IPS-20b (cell line): ENCODE measurements at regions not wholly inside any gene's neighbourhood (a gene's known extent, or its start where the extent isn't known, plus 50 kb on each side); places are given as distances from the start of the nearest gene placed in this dataset.

Experiments
- H3K27ac ChIP-seq: one replicate; pipeline ENCODE4 v1.5.1; 2013; ENCODE audit warnings: low read length
- H3K27me3 ChIP-seq: 2 replicates; pipeline ENCODE4 v1.6.1; 2013; ENCODE audit warnings: mild to moderate bottlenecking, low read length, inconsistent platforms; ENCODE audit not compliant: insufficient read depth
- H3K36me3 ChIP-seq: 2 replicates; pipeline ENCODE4 v1.6.1; 2013; ENCODE audit warnings: low read depth, mild to moderate bottlenecking, inconsistent platforms, low read length, moderate library complexity; ENCODE audit not compliant: insufficient read depth
- H3K4me1 ChIP-seq: 2 replicates; pipeline ENCODE4 v1.6.1; 2013; ENCODE audit warnings: mild to moderate bottlenecking, control low read depth, inconsistent platforms, low read length, moderate library complexity; ENCODE audit not compliant: insufficient read depth
- H3K4me3 ChIP-seq: 2 replicates; pipeline ENCODE4 v1.5.1; 2013; ENCODE audit warnings: mild to moderate bottlenecking, low read length, inconsistent platforms
- H3K9ac ChIP-seq: 2 replicates; pipeline ENCODE4 v1.6.1; 2013; ENCODE audit warnings: low read depth, mild to moderate bottlenecking, inconsistent platforms, low read length, moderate library complexity
- H3K9me3 ChIP-seq: 2 replicates; pipeline ENCODE4 v1.6.1; 2013; ENCODE audit warnings: mild to moderate bottlenecking, low read depth, low read length, inconsistent platforms; ENCODE audit not compliant: insufficient read depth

DNA sequence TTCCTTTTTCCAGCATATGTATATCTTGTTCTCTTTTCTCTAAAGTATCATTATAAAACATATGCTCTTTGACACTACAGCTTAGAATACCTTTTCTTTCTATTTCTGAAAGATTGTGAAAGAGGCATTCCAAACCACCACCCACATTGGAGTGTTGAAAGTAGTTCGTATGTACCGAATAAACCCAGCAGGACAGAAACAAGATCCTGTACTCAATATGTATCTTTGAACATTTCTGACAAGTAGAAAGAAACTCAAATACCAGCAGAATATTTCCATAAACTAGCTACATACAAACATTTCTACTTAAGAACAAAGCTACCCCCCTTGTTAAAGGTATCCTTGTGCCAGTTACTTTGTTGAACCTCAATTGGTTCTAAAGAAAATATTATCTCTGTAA, 415.3 kb upstream of the ALCAM start:
- no peak overlapping the region for H3K4me3 ChIP-seq
- no peaks in the 10 kb centered on the region for H3K36me3 ChIP-seq
- H3K9me3 ChIP-seq, result no peaks in the 10 kb centered on the region
- no peaks in the 10 kb centered on the region for H3K4me1 ChIP-seq
- no peak overlapping the region for H3K27ac ChIP-seq
- H3K9ac ChIP-seq, result no peak overlapping the region
- H3K27me3 ChIP-seq, result no peaks in the 10 kb centered on the region

DNA sequence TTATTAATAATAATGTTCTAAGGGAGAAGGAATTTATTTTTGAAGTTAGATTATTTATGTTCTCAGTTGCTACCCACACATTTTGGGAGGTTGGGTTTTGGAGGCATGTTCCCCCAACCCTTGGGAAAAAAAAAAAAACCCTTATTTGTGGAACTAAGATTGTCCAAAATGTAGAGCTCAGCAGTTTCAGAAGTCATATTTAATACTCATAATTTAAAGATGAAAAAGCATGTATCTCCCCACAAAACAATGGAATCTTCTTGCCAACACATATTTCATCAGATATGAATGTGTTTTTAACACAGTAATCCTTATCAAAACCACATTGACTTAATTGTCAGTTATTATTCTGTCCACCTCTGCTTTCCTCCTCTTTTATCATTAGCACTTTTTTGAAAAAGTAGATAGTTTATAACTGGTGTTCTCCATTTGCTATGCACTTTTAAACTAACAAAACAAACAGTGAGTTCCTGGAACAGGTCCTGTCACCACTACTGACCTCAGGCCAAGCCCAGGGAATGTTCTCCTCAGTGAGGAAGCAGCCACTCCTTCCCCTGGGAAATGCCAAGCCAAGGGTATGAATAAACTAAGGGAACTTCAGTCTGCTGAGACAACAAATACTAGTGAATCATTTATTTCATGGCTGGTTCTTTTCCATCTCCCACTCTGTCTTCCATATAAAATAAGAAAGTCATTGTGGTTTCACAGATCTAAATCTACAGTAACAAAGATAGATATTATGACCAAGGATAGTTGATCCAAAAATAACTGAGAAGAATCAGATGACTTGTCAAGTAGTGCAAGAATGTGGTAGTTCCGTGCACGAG, 414.4 kb upstream of the ALCAM start:
- no peak overlapping the region for H3K27ac ChIP-seq
- no peaks in the 10 kb centered on the region for H3K9me3 ChIP-seq
- no peak overlapping the region for H3K4me3 ChIP-seq
- no peaks in the 10 kb centered on the region for H3K27me3 ChIP-seq
- no peaks in the 10 kb centered on the region for H3K4me1 ChIP-seq
- no peak overlapping the region for H3K9ac ChIP-seq
- H3K36me3 ChIP-seq, result no peaks in the 10 kb centered on the region

DNA sequence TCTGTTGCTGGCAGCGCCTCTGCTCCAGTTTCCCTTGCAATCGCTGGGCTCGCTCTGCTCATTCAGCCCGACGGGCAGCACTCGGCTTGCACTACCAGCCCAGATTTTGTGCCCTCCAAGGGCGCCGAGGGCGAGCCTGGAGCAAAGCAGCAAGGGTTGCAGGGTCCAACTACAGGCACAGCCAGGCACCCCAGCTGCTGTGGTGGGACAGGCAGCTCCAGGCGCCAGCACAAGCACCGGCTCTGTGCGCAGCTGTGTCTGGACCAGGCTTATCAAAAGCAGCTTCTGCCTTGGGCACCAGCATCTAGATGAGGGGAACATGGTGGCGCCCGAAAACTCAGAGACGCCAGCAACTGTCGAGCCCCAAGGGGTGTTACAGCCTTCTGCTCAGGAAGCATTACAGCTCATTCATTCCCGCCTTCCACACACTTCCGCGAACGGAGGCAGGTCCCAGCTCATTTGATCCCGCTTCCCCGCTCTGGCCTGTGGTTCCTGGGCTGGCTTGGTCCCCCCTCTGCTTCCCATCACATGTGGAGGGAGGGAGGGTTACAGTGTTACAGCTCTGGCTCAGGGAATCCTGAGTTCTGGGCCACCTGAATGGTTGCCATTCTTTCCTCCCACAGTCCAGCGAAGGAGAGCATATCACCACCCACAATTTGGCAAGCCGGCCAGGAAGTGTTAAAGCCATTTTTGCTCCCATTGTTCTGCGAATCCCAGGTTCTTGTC, 409.9 kb upstream of the ALCAM start:
- H3K9ac ChIP-seq, result no peak overlapping the region
- no peaks in the 10 kb centered on the region for H3K9me3 ChIP-seq
- H3K27ac ChIP-seq, result no peak overlapping the region
- no peaks in the 10 kb centered on the region for H3K27me3 ChIP-seq
- peaks cover 15% of the 10 kb centered on the region; the same call in 1 of the 2 replicates for H3K4me1 ChIP-seq
- H3K4me3 ChIP-seq, result no peak overlapping the region
- H3K36me3 ChIP-seq, result no peaks in the 10 kb centered on the region

DNA sequence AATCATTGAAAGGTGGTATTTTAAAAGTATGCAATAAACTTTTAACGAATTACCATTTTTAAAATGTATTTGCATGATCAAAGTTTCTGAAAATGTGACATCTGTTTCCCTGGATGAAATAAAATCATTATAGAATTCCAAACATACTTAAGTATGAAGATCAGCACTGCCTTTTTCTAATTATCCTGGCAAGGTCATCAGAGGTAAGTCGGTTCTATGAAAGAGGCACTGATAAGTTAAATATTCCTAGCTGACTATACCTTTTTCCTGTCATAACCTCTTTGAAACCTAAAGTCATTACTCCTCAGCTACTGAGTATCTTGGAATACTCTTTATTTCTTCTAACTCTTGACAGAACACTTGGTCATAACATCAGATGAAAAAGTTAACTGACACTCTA, 406.1 kb upstream of the ALCAM start:
- no peaks in the 10 kb centered on the region for H3K36me3 ChIP-seq
- H3K4me1 ChIP-seq, result peaks cover 25% of the 10 kb centered on the region; the same call in 1 of the 2 replicates
- H3K9ac ChIP-seq, result 0 out of 2 replicates have a peak overlapping the region, but pooled peaks have one; percentile 10
- peak overlapping the region; percentile 35; the same call in 1 of the 2 replicates for H3K4me3 ChIP-seq
- H3K27me3 ChIP-seq, result no peaks in the 10 kb centered on the region
- peak overlapping the region; percentile 7 for H3K27ac ChIP-seq
- no peaks in the 10 kb centered on the region for H3K9me3 ChIP-seq

DNA sequence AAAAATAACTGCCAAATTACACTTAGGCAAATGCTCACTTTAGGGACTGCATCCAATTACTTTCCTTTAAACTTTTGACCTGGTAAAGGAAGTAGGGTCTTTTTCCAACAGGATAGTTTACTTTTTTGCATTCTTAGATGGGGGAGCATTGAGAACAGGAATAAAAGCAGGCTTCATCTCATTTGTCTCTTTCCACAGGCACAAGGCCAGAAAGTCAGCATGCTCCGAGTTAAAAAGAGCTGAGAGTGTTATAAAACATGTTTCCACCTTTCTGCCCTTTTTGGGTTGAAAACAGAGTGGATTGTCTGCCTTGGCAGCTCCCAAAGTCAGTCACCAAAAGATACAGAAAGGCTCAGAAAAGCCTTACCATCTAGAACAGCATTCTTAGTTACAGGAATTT, 404.9 kb upstream of the ALCAM start:
- H3K9ac ChIP-seq, result peak overlapping the region; percentile 44; the same call in 1 of the 2 replicates
- H3K4me3 ChIP-seq, result no peak overlapping the region
- H3K36me3 ChIP-seq, result no peaks in the 10 kb centered on the region
- H3K4me1 ChIP-seq, result peaks cover 25% of the 10 kb centered on the region; the same call in 1 of the 2 replicates
- no peaks in the 10 kb centered on the region for H3K9me3 ChIP-seq
- H3K27me3 ChIP-seq, result no peaks in the 10 kb centered on the region
- peak overlapping the region; percentile 6 for H3K27ac ChIP-seq

DNA sequence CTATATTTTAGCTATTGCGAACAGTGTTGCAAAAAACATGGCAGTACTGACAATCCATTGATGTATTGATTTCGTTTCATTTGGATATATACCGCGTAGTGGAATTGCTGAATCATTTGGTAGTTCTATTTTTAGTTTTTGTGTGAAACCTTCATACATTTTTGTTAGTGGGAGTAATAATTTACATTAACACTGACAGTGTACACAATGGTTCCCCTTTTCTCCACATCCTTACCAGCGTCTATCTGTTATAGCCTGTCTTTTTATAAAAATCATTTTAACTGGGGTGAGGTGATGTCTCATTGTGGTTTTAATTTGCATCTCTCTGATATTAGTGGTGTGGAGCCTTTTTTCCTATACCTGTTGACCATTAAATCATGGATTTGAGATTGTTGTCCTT, 392.4 kb upstream of the ALCAM start:
- H3K27me3 ChIP-seq, result no peaks in the 10 kb centered on the region
- no peaks in the 10 kb centered on the region for H3K36me3 ChIP-seq
- H3K9ac ChIP-seq, result no peak overlapping the region
- no peak overlapping the region for H3K27ac ChIP-seq
- H3K4me3 ChIP-seq, result no peak overlapping the region
- H3K9me3 ChIP-seq, result peaks cover 7% of the 10 kb centered on the region; the same call in 1 of the 2 replicates
- no peaks in the 10 kb centered on the region for H3K4me1 ChIP-seq

DNA sequence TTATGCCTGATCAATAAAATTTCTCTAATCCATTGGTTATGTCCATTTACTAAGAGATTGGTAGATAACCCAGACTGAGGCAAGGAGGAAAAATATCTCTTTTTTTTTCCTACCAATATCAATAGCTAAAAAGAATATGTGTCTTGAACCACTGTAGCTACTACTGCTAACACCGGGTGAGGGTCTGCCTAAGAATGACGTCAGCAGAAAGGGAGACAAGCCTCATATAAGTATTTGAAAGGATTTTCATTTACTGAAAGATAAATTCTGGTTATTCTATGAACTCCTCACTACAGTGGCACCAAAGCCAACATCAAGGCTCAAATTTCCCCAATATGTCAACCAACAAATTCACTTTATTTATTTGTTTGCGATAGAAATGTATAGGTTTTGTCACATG, 389.0 kb upstream of the ALCAM start:
- H3K27me3 ChIP-seq, result no peaks in the 10 kb centered on the region
- no peak overlapping the region for H3K4me3 ChIP-seq
- peaks cover 7% of the 10 kb centered on the region; the same call in 1 of the 2 replicates for H3K9me3 ChIP-seq
- H3K9ac ChIP-seq, result no peak overlapping the region
- no peaks in the 10 kb centered on the region for H3K4me1 ChIP-seq
- H3K27ac ChIP-seq, result no peak overlapping the region
- H3K36me3 ChIP-seq, result no peaks in the 10 kb centered on the region

DNA sequence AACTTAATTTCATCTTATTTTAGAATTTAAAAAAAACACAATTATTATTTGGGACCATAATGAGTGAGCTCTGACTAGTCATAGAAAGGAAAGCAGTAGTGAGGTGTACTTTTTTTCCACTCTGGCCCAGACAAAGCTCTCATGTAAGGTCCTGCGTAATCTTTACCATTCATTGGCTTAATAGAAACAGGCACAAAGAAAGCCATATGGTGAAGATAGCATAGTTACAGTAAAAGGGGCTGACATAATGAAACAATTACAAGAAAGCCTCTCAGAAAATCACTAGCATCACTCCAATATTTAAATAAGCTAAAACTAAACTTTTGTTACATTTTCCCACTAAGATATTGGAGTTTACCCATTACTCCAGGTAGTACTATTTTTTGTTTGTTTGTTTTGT, 384.6 kb upstream of the ALCAM start:
- no peak overlapping the region for H3K9ac ChIP-seq
- H3K36me3 ChIP-seq, result no peaks in the 10 kb centered on the region
- no peaks in the 10 kb centered on the region for H3K9me3 ChIP-seq
- H3K27me3 ChIP-seq, result no peaks in the 10 kb centered on the region
- no peaks in the 10 kb centered on the region for H3K4me1 ChIP-seq
- no peak overlapping the region for H3K27ac ChIP-seq
- no peak overlapping the region for H3K4me3 ChIP-seq

DNA sequence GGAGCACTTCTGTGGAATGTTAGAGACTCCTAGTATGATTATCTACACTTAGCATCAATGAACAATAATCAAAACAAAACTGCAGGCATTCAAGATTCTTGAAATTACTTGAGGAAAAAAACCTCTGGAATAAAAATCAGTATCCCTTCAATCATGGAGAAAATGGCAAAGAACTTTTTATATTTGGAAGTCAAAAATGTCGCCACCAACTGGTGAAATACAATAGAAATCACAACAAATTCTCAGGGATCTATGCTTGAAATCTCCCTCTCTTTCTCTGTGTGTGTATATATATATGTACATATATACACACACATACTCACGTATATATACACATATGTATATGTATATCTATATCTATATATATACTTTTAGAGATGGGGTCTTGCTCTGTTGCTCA, 378.9 kb upstream of the ALCAM start:
- no peak overlapping the region for H3K9ac ChIP-seq
- no peak overlapping the region for H3K27ac ChIP-seq
- no peak overlapping the region for H3K4me3 ChIP-seq
- H3K36me3 ChIP-seq, result no peaks in the 10 kb centered on the region
- no peaks in the 10 kb centered on the region for H3K9me3 ChIP-seq
- H3K4me1 ChIP-seq, result no peaks in the 10 kb centered on the region
- no peaks in the 10 kb centered on the region for H3K27me3 ChIP-seq

DNA sequence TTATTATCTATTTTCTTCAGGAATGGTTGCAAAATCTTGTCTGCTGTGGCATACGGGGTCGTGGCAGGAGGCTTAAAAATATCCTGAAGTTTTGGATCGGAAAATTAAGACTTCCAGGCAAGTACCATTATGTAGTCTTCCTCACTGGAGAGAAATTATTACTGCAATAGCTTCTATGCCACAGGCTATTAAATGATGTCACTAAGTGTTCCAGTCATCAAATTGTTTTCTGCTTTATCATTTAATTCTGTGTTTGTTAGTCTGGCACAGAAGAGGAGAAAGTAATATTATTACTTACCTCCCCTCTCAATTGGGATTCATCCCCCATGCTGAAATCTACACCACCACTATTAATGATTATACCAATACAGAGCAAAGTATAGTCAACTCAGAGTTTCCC, 378.2 kb upstream of the ALCAM start:
- H3K27me3 ChIP-seq, result no peaks in the 10 kb centered on the region
- H3K9ac ChIP-seq, result no peak overlapping the region
- no peak overlapping the region for H3K4me3 ChIP-seq
- H3K36me3 ChIP-seq, result no peaks in the 10 kb centered on the region
- H3K9me3 ChIP-seq, result no peaks in the 10 kb centered on the region
- no peaks in the 10 kb centered on the region for H3K4me1 ChIP-seq
- no peak overlapping the region for H3K27ac ChIP-seq

DNA sequence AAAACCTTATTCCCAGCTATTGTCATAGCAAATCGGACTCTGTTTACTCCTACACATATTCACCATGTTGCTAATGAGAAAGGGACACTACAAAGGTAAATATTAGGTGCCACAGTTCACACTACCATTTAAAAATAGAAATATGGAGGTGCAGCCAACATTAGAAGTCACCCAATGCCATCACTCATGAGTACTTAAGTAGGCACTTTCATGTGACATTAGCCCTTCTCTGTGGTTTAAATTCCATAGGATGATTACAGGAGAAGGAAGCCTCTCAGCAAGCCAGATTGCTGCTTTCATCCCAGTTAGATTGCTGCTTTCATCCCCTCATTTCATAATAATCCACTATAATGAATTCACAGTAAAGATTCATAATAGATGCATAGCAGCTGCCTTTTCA, 376.8 kb upstream of the ALCAM start:
- no peak overlapping the region for H3K4me3 ChIP-seq
- H3K9me3 ChIP-seq, result no peaks in the 10 kb centered on the region
- H3K9ac ChIP-seq, result no peak overlapping the region
- H3K4me1 ChIP-seq, result no peaks in the 10 kb centered on the region
- H3K27ac ChIP-seq, result no peak overlapping the region
- H3K36me3 ChIP-seq, result no peaks in the 10 kb centered on the region
- H3K27me3 ChIP-seq, result no peaks in the 10 kb centered on the region

DNA sequence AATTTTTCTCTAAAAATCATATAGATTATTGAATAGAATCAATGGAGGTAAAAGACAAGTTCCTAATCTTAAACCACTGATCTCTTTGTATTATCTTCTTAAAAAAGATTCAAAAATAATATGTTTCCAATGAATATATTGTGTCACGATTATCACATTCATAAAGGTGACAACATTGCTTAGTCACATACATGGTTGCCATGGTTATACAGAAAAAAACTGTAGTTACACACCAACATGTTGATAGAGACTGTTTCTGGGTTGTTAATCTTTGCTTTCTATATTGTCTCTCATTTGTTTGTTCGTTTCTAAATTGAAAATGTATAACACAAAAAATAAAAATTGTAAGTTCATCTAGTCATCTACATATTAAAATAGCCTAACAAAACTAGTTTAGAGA, 376.0 kb upstream of the ALCAM start:
- Histone ChIP-seq H3K4me3 (no peak overlapping the region), H3K27me3 (no peaks in the 10 kb centered on the region), H3K9ac (no peak overlapping the region), H3K4me1 (no peaks in the 10 kb centered on the region), H3K27ac (no peak overlapping the region), H3K9me3 (no peaks in the 10 kb centered on the region), H3K36me3 (no peaks in the 10 kb centered on the region)
